ENCODE measurements at regions not wholly inside any gene's neighbourhood (a gene's known extent, or its start where the extent isn't known, plus 50 kb on each side); places are given as distances from the start of the nearest gene placed in this dataset.

DNA sequence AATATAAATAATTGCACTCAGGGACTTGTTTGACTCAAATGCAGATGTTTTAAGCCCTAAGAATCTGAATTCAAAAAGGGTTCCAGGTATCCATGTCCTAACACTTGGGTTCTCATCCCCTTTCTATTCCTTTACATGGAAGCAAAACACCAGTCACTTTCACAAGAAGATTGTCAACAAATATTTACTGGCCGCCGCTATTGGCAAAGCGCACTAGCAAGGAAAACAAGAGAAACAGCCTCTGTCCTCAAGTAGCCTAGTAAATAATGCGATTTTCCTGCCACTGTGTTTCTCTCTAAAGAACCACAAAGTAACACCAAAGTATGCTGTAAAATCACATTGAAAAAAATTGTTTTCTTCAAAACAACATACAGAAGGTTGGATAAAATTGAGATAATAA, 66.7 kb upstream of the EZH2 start:
- DNase-seq = no peak

DNA sequence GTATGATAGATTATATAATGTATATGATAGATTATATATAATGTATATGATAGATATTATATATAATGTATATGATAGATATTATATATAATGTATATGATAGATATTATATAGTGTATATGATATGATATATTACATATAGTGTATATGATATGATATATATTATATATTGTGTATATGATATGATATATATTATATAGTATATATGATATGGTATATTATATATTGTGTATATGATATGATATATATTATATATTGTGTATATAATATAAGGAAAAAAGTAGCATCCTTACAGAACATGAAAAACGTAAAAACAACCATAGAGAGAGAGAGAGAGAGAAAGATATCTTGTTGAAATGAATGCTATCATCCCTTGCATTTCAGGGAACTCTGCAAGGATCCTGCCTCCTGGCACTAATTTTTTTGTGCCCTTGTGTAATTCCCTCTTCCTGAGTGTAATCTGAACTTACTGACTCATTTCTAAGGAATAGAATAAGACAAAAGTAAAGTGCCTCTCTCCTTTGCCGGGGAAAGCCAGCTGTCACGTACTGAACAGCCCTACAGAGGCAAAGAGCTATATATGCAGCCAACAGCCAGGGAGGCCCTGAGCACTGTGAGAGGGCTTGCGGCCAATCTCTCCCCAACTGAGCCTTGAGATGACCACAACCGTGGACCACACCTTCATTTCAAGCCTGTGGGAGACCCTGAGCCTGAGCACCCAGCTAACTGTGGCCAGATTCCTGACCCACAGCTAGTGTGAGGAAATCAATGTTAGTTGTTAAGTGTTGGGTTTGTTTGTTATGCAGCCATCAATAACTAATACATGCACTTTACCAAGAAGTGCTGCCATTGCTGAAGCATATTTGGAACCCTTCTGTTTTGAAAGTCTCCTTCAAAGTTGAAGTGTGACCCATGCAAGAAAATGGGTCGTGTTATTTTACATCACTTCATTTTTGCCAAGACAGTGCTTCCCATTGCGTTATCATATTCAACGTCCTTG, 61.1 kb upstream of the EZH2 start:
- DNase-seq = no peak

DNA sequence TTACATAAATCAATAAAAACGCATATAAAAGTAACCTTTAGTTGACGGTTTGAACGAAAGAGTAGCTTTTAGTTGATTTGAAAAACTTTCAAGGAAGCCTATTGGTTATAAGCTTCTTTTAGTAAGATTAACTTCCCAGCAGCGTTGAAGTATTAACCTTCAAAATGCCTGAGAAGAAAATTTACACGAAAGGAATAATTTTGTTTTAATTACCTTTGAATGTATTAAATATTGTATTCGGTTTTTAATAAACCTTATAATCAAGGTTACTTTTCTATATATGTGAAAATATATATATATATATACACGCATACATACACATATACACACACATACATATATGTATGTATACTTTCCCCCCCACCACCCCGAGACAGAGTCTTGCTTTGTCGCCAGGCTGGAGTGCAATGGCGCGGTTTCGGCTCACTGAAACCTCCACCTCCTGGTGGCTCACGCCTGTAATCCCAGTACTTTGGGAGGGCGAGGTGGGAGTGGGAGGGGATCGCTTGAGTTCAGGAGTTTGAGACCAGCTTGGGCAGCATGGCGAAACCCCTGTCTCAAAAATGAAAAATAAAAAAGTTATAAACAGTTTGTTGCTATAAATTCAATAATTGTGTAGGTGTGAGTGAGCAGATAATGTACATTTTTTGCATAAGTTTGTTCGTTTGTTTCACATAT, 57.6 kb upstream of the EZH2 start:
- DNase-seq = peak; percentile 36

DNA sequence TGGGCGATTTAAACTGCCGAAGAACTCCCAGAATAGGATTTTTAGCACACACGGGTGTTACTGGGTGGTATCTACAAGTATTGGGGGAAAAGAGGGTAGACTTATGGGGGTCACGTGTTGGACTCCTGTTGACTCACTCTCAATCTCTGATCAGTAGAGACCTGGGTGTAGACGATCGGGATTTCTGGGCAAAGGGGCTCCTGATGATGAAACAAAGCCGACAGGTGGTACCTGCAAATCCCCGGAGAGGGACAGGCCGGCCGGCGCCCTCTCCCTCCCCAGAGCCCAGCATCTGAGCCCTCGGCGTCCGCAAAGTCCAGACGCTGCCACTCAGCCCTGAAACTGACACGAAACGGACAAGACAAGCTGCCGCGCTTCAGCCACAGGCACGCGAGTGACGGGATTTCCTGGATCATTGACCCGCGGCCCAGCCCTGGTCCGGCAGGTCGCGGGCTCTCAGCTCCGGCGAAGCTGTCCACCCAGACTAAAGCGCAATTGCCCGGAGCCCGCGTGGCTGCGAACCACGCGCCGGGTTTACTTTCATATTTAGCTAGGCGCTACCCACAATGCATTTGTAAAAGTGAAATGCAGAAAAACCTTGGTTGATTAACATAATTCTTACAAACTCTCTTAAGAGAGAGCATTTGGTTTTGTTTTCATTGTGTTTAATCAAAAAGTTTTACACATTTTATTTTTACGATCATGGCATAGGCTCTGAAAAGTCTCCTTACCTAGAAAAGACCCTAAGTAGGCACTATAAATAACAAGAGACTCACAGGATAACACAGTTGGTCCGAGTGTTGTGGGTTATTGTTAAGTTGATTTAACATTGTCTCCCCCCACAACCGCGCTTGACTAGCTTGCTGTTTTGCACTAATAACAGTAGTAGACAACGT, 56.9 kb upstream of the EZH2 start:
- DNase-seq = peak; percentile 95

DNA sequence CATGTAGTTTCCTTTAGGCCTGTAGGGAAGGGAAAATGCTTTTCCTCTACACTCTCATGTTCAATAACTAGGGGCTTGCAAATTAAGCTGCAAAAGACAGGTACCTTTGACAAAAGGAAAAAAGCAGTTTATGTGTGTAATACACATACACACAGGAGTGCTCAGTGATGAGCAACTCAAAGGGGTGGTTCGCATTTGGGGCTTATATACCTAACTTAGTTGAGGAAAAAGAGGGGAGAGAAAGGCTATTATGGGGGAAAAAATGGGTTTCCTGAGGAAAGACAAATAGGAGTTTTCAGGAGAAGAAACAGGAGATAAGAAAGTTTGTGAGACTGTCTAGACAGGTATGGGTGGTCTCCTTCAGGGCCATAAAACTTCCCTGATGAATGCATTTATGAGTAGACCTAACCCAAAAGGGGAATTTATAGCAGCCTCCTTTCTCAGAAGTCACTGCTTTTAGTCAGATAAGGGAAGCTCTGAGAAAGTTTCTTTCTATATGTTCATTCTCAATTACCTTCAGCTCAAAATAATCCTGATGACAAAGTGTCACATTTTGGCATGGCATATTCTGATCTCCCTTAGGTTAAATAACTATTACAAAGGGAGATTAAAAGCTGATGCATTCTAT, 55.2 kb upstream of the EZH2 start:
- DNase-seq = no peak

DNA sequence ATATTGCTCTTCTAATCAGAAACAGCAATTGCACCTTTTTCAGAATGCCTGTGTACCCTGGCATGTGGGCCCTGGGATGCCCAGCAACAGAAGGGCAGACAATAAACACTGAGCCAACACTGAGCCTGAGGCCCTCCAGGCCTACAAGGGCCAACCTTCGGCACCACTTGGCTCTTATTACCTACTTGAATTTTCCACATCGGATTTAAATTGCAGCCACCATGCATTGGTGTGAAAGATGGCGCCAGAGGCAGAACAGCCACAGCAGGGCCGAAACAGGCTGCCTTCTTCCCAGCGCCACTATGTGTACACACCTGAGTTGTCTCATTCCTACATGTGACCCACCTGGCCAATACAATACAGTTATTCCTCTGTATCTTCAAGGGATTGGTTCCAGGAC, 51.4 kb upstream of the EZH2 start:
- DNase-seq = no peak
